RCC 7860 (cell line): ENCODE measurements at regions not wholly inside any gene's neighbourhood (a gene's known extent, or its start where the extent isn't known, plus 50 kb on each side); places are given as distances from the start of the nearest gene placed in this dataset.
A peak's percentile ranks its signal among the peaks of the same experiment; 100 is the strongest.
"Not testable (repeated sequence)": the region's sequence is repeated elsewhere in the genome, so short reads cannot be mapped to it uniquely, and the experiment has no call there.

ENCODE experiments used
- DNase-seq: peaks from one replicate; pipeline ENCODE4 v3.0.0-alpha.2; 2015; ENCODE audit warnings: low spot score
- FAIRE-seq: peaks from 2 replicates; lab custom pipeline; 2012; peaks lifted over from hg19 to GRCh38; lab: Jason Lieb, UNC

- DNase-seq (no peak), FAIRE-seq (peak; percentile 8)
Measured at GRCh38 chr10:61018146-61018545, 74.2 kb upstream of the RHOBTB1 start.

- DNase-seq = no peak
- FAIRE-seq = no peak
Measured at GRCh38 chr10:61016630-61017029, 72.6 kb upstream of the RHOBTB1 start.

GRCh38 chr10:61016007-61016406, 72.0 kb upstream of the RHOBTB1 start:
- no peak for FAIRE-seq
- DNase-seq = no peak

GRCh38 chr10:61010863-61011262, 66.9 kb upstream of the RHOBTB1 start:
- FAIRE-seq (no peak), DNase-seq (no peak)

GRCh38 chr10:61003069-61003468, 59.1 kb upstream of the RHOBTB1 start:
- DNase-seq, FAIRE-seq: not testable (repeated sequence)

- no peak for FAIRE-seq
- no peak for DNase-seq
Measured at GRCh38 chr10:61001731-61002122, 57.7 kb upstream of the RHOBTB1 start.

DNA sequence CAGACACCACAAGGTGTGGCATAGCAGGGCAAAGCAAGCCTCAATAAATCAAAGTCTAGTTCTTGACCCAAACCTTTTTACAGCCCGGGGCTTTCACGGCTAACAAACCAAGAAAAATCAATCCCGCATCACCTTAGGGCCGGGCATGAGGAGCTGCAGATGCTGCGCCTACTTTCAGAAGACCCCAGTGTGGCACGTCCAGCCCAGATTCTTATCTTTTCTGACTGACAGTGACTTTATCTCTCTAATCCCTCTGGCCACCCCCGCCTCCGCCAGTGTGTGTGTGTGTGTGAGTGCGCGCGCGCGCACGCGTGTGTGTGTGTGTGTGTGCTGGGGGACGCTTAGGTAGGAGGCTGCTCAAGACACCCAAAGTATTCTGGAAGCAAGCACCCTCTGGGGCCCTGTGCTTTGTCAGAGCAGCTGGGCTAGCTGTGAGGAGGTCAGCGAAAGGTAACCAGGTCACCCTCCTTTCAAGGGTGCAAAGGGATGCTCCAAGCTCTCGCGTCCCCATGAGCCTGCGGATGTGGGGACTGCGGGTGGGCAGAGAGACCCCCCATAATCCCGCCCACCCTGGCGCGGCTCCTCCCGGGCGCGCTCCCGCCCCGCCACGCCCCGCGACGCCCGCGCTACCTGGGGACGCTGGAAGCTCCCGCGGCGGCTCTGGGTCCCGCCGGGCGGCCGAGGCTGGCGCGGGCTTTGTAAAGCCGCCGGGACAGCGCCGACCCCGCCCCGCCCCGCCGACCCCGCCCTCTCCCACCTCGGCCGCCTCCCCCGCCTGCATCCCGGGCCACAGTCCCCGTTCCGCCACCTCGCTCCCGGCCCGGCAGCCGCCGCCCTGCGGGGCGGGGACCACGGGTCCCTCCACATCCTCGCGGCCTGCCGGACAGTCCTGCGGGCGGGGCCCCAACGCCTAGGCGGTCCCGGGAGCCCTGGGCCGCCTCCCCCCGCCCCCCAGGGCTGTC, 57.1 kb upstream of the RHOBTB1 start:
- FAIRE-seq (no peak), DNase-seq (no peak)

GRCh38 chr10:60998932-60999331, 54.9 kb upstream of the RHOBTB1 start:
- FAIRE-seq = no peak
- no peak for DNase-seq

- FAIRE-seq = no peak
- no peak for DNase-seq
Measured at GRCh38 chr10:60994128-60994527, 50.1 kb upstream of the RHOBTB1 start.
